GM21723 (cell line): ENCODE measurements at regions not wholly inside any gene's neighbourhood (a gene's known extent, or its start where the extent isn't known, plus 50 kb on each side); places are given as distances from the start of the nearest gene placed in this dataset.
"Not testable (repeated sequence)": the region's sequence is repeated elsewhere in the genome, so short reads cannot be mapped to it uniquely, and the experiment has no call there.

Experiments used
- ATAC-seq: cut with Tn5 transposase; IDR thresholded peaks from one replicate; pipeline ENCODE4 v1.9.1; 2021; ENCODE audit warnings: mild to moderate bottlenecking, moderate library complexity; ENCODE audit not compliant: unreplicated experiment

DNA sequence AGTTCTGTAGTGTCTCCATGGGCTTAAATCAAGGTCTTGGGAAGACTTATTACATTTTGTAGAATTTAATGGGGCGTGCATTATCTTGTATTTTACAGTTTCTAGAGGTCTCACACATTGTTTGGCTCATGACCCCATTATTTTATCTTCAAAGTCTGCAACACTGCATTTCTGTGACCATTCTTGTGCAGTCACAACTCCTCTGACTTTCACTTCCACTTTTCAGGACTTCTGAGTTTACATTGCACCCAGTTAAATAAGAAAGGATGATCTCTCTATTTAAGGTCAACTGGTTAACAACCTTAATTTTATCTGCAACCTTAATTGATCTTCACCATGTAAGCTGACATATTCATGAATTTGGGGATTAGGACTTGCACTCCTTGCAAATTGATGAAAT lies 1186.6 kb downstream of the MRPL39 start:
- peak; percentile 66 for ATAC-seq

DNA sequence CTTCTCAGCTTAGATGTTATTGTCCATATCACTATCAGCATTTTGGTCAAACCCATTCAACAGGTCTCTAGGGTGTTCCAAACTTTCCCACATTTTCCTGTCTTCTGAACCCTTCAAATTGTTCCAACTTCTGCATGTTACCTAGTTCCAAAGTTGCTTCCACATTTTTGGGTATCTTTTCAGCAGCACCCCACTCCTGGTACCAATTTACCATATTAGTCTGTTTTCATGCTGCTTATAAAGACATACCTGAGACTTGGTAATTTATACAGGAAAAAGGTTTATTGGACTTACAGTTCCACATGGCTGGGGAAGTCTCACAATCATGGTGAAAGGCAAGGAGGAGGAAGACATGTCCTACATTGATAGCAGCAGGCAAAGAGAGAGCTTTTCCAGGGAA lies 1187.6 kb downstream of the MRPL39 start:
- not testable (repeated sequence) for ATAC-seq

DNA sequence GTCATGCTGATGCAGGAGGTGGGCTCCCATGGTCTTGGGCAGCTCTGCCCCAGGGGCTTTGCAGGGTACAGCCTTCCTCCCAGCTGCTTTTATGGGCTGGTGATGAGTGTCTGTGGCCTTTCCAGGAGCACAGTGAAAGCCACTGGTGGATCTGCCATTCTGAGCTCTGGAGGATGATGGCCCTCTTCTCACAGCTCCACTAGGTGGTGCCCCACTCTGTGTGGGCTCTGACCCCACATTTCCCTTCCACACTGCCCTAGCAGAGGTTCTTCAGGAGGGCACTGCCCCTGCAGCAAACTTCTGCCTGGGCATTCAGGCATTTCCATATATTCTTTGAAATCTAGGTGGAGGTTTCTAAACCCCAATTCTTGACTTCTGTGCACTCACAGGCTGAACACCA lies 1188.6 kb downstream of the MRPL39 start:
- no peak for ATAC-seq

DNA sequence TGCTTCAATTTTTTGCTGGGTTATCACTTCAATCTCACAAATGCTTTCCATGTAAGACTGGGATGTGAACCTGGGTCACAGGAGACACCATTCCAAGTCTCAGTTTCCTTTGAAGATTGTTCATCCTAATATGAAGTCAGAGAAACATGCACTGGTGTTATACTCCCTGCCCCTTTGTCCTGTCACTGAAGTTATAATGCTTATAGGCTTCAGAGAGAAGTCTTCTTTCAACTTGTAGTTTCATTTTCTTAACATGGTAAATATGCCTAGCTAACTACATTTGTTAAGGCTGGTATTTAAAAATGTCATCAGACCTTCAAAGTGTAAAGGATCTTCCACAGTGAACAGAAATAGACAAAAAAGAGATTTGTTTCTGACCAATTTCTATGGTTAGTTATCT lies 1195.9 kb downstream of the MRPL39 start:
- no peak for ATAC-seq

DNA sequence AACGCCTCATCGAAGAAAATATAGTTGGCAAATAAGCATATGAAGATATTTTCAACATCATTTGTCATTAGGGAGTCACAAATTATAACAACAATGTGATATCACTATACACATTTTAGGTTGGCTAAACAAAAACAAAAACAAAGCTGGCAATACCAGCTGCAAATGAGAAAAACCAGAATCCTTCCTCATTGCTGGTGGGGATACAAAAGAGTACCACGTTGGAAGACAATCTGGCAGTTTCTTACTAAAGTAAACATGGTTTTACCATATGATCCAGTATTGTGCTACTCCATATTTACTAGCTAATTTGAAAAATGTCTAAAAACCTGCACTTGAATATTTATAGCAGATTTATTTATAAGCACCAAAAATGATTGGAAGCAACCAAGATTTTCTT lies 1204.1 kb downstream of the MRPL39 start:
- no peak for ATAC-seq

DNA sequence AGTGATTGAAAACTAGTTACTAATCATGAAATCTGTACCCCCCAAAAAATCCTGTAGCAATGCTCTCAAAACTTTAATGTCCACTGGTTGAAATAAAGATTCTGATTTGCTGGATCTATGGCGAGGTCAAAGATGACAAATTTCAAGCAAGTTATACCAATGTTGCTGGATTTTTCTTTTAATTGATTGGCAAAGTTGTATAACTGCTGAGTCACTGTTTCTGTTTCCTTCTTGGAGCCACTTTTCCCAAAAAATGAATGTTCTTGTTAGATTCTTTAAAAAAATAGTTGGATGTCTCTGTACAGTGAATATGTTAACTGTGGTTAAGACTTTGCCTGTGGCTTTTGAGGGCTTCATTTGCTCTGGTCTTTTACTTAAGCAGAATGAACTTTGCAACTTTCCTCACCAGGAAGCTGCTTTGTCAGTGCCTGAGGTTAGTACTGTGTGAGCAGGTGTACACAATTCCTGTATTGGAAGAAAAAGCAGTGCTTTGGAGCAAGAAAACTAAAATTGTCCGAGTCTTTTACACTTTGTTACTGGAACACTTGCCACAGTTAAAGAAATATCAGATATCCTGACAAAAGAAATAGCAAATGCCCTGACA lies 1211.9 kb downstream of the MRPL39 start:
- no peak for ATAC-seq

DNA sequence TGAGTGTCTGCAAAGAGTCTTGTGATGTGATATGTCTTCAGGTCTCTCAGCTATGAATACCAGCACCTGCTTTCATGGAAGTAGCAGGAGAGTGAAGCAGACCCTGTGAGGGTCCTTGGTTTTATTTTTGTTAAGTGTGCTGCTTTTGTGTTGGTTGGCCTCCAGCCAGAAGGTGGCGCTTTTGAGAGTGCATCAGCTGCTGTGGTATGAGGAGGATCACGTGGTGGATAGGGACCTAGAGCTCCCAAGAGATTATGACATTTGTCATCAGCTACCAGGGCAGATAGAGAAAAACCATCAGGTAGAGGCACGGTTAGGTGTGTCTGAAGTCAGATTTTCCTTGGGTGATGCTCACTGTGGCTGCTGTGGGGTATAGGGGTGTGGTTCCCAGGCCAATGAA lies 1232.1 kb downstream of the MRPL39 start:
- peak; percentile 66 for ATAC-seq

DNA sequence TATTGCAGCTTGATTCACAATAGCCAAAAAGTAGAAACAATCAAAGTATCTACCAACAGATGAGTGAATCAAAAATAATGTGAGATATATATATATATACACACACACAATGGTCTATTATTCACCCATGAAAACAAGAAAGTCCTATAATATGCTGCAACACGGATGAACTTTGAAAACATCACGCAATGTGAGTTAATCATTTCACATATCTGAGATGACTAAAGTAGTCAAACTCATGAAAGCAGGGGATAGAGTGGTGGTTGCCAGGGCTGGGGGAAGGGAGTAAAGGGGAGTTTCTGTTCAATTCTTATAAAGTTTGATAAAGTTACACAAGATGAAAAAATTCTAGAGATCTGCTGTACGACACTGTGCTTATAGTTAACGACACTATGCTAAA lies 1234.8 kb downstream of the MRPL39 start:
- no peak for ATAC-seq

DNA sequence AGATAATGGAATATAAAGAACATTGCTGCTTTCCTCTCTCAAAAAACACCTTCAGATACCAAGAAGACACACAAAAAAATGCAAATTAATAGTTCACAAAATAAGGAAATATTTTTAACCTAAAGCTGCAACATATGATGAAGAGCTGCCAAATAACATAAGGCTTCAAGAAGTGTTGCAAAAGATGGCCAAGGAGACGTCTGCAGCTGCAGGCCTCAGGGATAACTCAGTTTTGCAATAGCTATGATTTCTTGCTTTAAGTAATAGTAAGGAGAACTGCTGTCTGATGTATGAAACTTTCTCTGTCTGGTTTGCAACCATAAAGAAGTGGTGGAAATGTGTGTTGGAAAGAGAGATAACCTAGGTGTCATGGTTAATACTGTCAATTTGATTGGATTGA lies 1237.5 kb downstream of the MRPL39 start:
- ATAC-seq, result no peak

DNA sequence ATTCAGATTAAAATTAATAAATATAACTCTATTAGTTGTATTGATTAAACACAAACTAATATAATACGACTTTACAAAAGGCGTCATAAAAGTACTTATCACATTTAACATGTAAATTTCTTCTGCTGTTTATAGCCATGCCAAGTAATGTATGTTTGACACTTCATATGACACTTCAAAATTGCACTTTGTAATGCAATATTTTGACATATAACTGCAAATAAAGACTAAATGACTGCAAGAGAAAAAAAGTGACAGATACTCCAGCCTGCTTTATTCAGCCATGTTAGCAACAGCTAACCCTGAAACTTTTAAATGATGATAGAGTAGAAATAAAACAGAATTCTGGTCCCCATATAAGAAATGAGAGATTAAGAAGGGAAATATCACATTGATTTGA lies 1238.0 kb downstream of the MRPL39 start:
- ATAC-seq, result no peak

DNA sequence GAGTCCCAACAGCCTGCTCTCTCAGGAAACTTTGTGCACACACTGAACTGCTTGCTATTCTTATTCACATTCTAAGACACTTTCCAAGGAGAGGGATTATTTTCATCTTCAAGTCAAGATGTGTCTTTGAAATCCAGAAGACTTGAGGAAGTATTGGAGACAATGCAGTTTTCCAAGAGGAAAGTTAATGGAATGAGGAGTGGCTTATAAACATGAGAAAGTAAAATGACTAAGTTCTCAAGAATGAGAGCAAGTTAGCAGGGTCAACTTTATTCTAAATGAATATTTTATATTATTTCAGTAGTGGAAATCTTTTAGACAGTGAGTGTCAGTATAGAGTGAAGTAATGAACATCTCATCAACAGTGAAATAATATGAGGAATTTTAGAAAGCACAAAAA lies 1239.3 kb downstream of the MRPL39 start:
- no peak for ATAC-seq

DNA sequence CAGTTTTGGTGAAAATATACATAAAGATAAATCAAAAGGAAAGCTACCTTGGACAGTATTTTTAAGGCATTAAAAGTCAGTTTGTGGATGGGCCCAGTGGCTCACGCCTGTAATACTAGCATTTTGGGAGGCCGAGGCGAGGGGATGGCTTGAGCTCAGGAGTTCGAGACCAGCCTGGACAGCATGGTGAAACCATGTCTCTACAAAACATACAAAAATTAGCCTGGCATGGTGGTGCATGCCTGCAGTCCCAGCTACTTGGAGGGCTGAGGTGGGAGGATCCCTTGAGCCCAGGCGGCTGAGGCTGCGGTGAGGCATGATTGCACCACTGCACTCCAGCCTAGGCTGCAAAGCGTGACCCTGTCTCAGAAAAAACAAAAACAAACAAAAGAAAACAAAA lies 1253.8 kb downstream of the MRPL39 start:
- ATAC-seq, result no peak

DNA sequence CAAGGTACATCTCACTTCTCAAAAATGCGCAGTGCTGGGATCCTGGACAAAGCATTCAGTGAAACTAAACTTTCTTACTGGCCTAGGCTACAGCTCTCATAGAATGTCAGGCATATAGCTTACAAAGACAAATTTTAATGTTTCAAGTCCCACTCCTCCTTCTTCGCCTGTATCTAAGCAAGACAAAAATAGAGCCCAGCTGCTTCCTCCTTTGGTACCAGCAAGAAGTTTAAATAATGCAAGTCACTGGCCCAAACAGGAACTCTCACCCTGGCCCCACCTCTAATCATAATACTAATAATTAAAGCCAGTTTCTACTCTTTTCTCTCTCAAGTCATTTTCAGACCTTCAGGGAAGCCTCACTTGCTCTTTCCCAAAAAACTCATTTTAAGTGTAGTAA lies 1267.9 kb downstream of the MRPL39 start:
- no peak for ATAC-seq

DNA sequence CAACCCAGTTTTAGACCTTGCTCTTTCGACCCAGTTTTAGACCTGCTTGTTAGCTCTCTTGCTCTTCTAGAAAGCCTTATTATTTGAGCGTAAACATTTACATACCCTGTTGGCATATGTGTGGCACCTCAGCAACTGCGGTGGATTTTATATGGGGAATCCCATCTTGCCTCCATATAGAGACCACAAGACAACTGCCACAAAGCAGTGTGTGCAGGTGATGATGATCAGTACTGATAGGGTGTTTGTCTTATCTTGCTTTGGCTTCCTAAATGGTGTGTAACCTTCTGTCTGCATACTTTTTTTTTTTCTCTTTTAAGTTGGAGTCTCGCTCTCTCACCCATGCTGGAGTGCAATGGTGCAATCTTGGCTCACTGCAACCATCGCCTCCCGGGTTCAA lies 1270.8 kb downstream of the MRPL39 start:
- no peak for ATAC-seq

DNA sequence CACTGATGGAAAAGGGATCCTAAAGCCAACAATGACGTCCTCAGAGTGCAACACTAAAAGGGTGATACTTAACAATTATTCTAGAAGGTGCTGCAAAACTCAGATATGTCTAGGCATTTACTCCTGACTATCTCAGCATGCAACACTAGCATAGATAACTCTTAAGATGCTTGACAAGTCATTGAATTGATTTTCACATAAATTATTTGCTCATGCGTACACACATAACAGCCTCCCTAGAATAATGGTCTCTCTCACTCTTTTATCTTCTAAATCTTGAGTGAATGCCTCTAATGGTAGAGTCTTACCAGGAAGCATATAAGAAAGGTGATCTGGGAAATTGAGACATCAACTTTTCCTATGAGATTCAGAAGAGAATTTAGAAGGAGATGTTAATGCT lies 1283.7 kb downstream of the MRPL39 start:
- no peak for ATAC-seq

DNA sequence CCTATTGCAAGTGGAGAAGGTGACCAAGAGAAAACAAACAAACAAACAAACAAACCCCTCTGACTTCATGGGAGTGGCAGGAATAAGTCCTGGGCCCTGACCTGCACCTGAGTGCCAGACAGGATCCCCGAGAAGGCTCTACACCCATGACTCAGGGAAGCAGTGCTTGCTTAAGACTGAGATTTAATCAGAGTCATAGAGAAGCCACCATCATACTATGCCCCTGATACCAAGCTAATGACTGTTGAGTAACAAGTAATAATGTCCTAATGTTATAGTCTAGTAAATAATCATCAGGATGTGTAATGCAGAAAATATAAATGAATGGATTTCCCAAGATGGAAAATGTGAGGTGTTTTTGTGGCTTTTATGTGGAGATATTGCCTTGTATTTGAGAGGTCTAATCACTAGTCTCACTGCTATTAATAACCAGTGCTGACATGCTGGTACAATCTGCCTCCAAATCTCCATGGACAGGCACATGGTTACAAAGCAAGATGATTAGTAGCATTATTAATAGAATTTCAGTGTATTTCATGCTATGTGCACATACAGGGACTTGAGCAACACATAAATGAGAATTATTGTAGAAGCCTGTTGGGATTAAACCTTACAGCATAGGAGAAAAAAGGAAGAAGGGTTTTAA lies 1290.9 kb downstream of the MRPL39 start:
- no peak for ATAC-seq

DNA sequence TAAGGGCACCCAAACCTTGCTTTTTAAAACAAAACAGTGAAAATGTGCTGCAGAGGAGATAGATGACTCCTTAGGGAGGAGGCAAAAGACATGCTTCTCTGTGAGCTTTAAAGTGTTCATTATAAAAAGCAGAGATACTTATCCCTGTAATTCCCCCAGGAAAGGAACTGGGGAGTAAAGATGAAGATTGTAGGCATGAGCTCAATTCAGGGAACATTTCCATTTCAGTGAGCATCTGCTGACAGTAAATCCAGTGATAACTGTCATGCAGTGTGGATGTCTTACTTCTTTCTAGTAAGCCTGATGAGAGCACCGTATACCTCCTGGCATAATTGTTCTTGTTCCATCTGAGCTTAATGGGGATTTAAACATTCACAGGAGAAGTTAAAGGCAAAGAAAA lies 1296.5 kb downstream of the MRPL39 start:
- ATAC-seq, result no peak

DNA sequence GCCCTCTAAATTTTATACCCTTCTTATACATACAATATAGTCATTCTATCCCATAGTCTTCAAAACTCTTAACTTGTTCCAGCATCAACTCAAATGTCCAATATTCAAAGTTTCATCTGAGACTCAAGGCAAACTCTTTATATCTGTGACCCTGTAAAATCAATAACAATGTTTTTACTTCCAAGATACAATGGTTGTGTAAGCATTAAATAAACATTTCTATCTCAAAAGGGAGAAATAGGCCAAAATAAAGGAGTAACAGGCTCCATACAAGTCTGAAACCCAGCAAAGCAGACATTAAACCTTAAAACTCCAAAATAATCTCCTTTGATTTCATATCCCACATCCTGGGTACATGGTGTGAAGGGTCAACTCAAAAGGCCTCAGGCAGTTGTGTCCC lies 1299.1 kb downstream of the MRPL39 start:
- ATAC-seq, result no peak

DNA sequence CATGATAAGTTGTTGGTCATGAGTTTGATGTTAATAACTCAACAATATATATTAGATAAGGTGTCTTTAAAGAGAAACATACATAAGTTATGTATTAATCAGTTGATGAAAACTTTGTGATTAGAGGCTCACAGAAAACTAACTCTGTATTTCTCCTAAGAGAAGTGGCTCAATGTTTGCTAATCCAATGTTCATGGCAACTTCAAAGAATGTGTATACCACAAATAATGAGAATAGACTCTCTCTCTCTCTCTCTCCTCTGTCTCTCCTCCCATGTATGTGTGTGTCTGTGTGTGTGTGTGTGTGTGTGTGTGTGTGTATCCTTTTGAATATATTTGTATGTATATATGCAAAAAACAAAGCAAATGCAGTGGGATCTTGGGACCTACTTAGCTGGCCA lies 1304.9 kb downstream of the MRPL39 start:
- no peak for ATAC-seq

DNA sequence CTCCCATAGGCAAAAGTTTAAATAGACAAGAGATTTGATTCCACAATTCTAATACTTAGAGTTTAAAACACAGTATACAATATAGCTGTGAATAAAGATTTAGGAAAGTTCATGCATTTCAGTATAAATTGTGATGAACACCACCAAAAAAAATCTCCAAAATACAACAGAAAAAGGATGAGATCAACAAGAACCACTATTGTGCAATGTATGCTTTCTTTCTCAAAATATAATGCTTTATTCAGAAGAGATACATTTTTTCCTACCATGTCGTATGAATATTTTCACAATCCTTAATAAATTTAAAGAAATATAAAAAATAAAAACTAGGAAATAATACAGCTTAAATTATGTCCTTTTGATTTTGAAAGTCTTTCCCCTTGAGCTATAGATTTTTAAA lies 1309.2 kb downstream of the MRPL39 start:
- ATAC-seq, result no peak

DNA sequence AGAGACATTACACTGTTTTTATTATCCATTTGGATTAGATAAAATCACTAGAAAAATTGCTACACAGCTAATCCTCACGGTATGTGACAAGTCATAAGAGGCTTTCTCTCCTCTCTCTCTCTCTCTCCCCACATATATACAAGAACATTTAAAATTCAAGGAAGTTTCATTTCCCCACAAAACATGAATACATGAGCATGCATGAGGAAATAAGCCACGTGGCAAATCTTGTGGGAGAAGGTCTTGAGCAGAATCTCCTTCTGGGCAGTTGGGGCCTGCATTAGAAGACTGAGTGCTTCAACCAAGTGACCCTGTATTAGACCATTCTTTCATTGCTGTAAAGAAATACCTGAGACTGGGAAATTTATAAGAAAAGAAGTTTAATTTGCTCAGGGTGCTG lies 1313.1 kb downstream of the MRPL39 start:
- ATAC-seq, result no peak

DNA sequence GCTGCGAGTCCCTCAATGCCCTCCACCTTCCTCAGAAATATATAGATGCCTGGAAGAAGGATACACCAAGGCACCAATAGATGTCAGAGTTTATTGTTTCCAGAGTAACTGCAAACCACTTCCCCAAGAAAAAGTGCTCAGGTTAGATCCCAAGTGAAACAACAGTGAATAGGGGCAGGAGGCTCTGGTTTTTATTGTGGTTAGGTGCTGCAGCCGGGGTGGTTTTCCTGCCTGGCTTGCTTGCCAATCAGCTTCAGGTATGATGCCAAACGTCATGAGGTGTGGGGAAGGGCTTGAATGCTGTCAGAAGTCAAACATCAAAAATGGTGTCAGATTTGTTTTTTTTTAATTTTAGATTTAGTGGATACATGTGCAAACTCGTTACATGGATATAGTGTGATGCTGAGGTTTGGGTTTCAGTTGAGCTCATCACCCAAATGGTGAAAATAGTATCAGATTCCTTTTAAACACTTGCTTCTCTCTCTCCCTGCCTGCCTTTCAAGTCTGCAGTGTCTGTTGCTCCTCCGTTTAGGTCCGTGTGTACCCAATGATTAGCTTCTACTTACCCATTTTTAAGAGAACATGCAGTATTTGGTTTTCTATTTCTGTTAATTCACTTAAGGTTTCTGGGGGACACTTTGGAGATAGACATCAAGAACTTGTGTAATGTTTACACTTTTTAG lies 1317.0 kb downstream of the MRPL39 start:
- no peak for ATAC-seq

DNA sequence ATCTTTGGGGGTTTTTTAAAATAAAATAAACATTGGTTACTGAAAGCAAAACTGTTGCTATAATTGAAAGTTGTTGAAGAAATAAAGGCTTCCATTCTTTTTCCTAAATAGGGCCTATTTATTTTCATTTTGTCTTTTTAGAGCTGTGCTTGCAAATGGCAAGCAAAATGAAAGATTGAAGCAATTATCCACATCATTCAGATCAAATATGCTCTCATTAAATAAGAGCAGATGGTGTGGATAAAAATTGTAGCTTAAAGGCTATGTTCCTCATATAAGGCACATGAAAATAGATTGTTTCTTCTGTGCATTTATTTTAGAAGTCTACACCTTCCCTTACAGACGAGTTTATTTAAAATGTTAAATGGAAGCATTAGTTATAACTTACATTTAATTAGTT lies 1317.7 kb downstream of the MRPL39 start:
- no peak for ATAC-seq
